Smooth muscle cell (in vitro differentiated cells): ENCODE measurements at regions not wholly inside any gene's neighbourhood (a gene's known extent, or its start where the extent isn't known, plus 50 kb on each side); places are given as distances from the start of the nearest gene placed in this dataset.

ENCODE experiments used
- DNase-seq: peaks from one replicate; lab custom pipeline; 2025; ENCODE audit not compliant: unreplicated experiment; lab: John Stamatoyannopoulos, UW
- H2AFZ ChIP-seq: fragments of 200-600 bp; sonication (generic); 2 replicates; pipeline ENCODE4 v1.6.0; 2016; ENCODE audit warnings: antibody characterized with exemption, low read depth, mild to moderate bottlenecking
- H3F3A ChIP-seq: fragments of 200-600 bp; sonication (generic); 2 replicates; pipeline ENCODE4 v1.6.0; 2017; ENCODE audit warnings: antibody characterized with exemption, low read depth
- H3K27ac ChIP-seq: fragments of 200-600 bp; sonication (generic); 2 replicates; pipeline ENCODE4 v1.5.1; 2016; ENCODE audit warnings: low read depth, mild to moderate bottlenecking
- H3K27me3 ChIP-seq: fragments of 200-600 bp; sonication (generic); 2 replicates; pipeline ENCODE4 v1.6.1; 2016; ENCODE audit warnings: low read depth, mild to moderate bottlenecking
- H3K36me3 ChIP-seq: fragments of 200-600 bp; sonication (generic); 2 replicates; pipeline ENCODE4 v1.5.1; 2016; ENCODE audit warnings: low read depth
- H3K4me1 ChIP-seq: fragments of 200-600 bp; sonication (generic); 2 replicates; pipeline ENCODE4 v1.5.1; 2016; ENCODE audit warnings: low read depth
- H3K4me2 ChIP-seq: fragments of 200-600 bp; sonication (generic); 2 replicates; pipeline ENCODE4 v1.6.0; 2016; ENCODE audit warnings: mild to moderate bottlenecking
- H3K4me3 ChIP-seq: fragments of 200-600 bp; sonication (generic); 2 replicates; pipeline ENCODE4 v1.5.1; 2016; ENCODE audit warnings: mild to moderate bottlenecking
- H3K79me2 ChIP-seq: fragments of 200-600 bp; sonication (generic); 2 replicates; pipeline ENCODE4 v1.6.0; 2016; ENCODE audit warnings: low read depth, mild to moderate bottlenecking
- H3K9ac ChIP-seq: fragments of 200-600 bp; sonication (generic); 2 replicates; pipeline ENCODE4 v1.6.0; 2016; ENCODE audit warnings: low read depth
- H3K9me3 ChIP-seq: fragments of 200-600 bp; sonication (generic); replicated peaks from 2 replicates; pipeline ENCODE4 v1.5.1; 2016; ENCODE audit warnings: low read depth
- H4K20me1 ChIP-seq: fragments of 200-600 bp; sonication (generic); 2 replicates; pipeline ENCODE4 v1.6.0; 2016; ENCODE audit warnings: low read depth
- CTCF ChIP-seq: fragments of 200-600 bp; sonication (generic); IDR thresholded peaks from 2 replicates; pipeline ENCODE4 v1.5.1; 2017; ENCODE audit warnings: borderline replicate concordance, mild to moderate bottlenecking, antibody characterized with exemption; ENCODE audit not compliant: insufficient read depth, poor library complexity, severe bottlenecking
- WGBS: methylation state at CpG from one replicate; pipeline ENCODE4 v1.1.7; 2016; ENCODE audit warnings: low lambda C conversion rate; 5-methylcytosine and 5-hydroxymethylcytosine counted together

GRCh38 chr6:18725449-18725848 is 338.3 kb downstream of the RNF144B start:
- TF ChIP-seq CTCF: no peak
- 88% methylated on average over 2 of the region's 2 CpGs for WGBS

GRCh38 chr6:18733921-18734550 is 346.9 kb downstream of the RNF144B start:
- no peak overlapping the region for H3K4me2 ChIP-seq
- H2AFZ ChIP-seq: no peak overlapping the region
- no peaks in the 10 kb centered on the region for H3K4me1 ChIP-seq
- 96% methylated on average over 1 of the region's 1 CpG for WGBS
- no peaks in the 10 kb centered on the region for H3K36me3 ChIP-seq
- H3K4me3 ChIP-seq: no peak overlapping the region
- H3F3A ChIP-seq: no peaks in the 10 kb centered on the region
- no peak for DNase-seq
- H4K20me1 ChIP-seq: no peaks in the 10 kb centered on the region
- no peak for TF ChIP-seq CTCF
- H3K27me3 ChIP-seq: no peaks in the 10 kb centered on the region
- no peaks in the 10 kb centered on the region for H3K79me2 ChIP-seq
- H3K27ac ChIP-seq: no peak overlapping the region
- no peaks in the 10 kb centered on the region for H3K9me3 ChIP-seq
- H3K9ac ChIP-seq: no peak overlapping the region

More at GRCh38 chr6:18725449-18725848, 338.3 kb downstream of the RNF144B start:
- Histone ChIP-seq H4K20me1 (no peaks in the 10 kb centered on the region), H3K4me3 (no peak overlapping the region), H3K27ac (no peak overlapping the region), H3K36me3 (no peaks in the 10 kb centered on the region), H3F3A (no peaks in the 10 kb centered on the region), H3K79me2 (no peaks in the 10 kb centered on the region), H3K4me1 (no peaks in the 10 kb centered on the region), H3K9ac (no peak overlapping the region), H2AFZ (no peak overlapping the region), H3K27me3 (no peaks in the 10 kb centered on the region), H3K9me3 (no peaks in the 10 kb centered on the region), H3K4me2 (no peak overlapping the region)
- DNase-seq: no peak

- H2AFZ ChIP-seq: no peak overlapping the region
- no peaks in the 10 kb centered on the region for H3K4me1 ChIP-seq
- H3K9me3 ChIP-seq: no peaks in the 10 kb centered on the region
- no peak for DNase-seq
- no peak overlapping the region for H3K27ac ChIP-seq
- no peak overlapping the region for H3K9ac ChIP-seq
- H3K27me3 ChIP-seq: no peaks in the 10 kb centered on the region
- H3F3A ChIP-seq: no peaks in the 10 kb centered on the region
- no peak overlapping the region for H3K4me3 ChIP-seq
- WGBS: 87% methylated on average over 4 of the region's 4 CpGs
- H3K79me2 ChIP-seq: no peaks in the 10 kb centered on the region
- H3K36me3 ChIP-seq: no peaks in the 10 kb centered on the region
- no peak for TF ChIP-seq CTCF
- no peak overlapping the region for H3K4me2 ChIP-seq
- H4K20me1 ChIP-seq: no peaks in the 10 kb centered on the region
These were observed 354.6 kb downstream of the RNF144B start for GRCh38 chr6:18741741-18742140.

GRCh38 chr6:18742406-18742805 is 355.3 kb downstream of the RNF144B start:
- H3K27ac ChIP-seq: no peak overlapping the region
- no peak overlapping the region for H3K4me2 ChIP-seq
- no peaks in the 10 kb centered on the region for H3F3A ChIP-seq
- no peaks in the 10 kb centered on the region for H3K36me3 ChIP-seq
- H2AFZ ChIP-seq: no peak overlapping the region
- no peaks in the 10 kb centered on the region for H4K20me1 ChIP-seq
- no peak overlapping the region for H3K4me3 ChIP-seq
- WGBS: 68% methylated on average over 2 of the region's 2 CpGs
- DNase-seq: no peak
- no peak for TF ChIP-seq CTCF
- peaks cover 2% of the 10 kb centered on the region for H3K4me1 ChIP-seq
- no peaks in the 10 kb centered on the region for H3K9me3 ChIP-seq
- no peaks in the 10 kb centered on the region for H3K79me2 ChIP-seq
- no peak overlapping the region for H3K9ac ChIP-seq
- no peaks in the 10 kb centered on the region for H3K27me3 ChIP-seq
